Loucy (cell line): ENCODE measurements at regions not wholly inside any gene's neighbourhood (a gene's known extent, or its start where the extent isn't known, plus 50 kb on each side); places are given as distances from the start of the nearest gene placed in this dataset.

ENCODE experiments used
- H2AFZ ChIP-seq: fragments of 200-600 bp; sonication (generic); 2 replicates; pipeline ENCODE4 v1.6.0; 2016; ENCODE audit warnings: antibody characterized with exemption, mild to moderate bottlenecking, low read length, moderate library complexity
- H3F3A ChIP-seq: fragments of 200-600 bp; 2 replicates; pipeline ENCODE4 v1.6.0; 2016; ENCODE audit warnings: antibody characterized with exemption, low read depth, mild to moderate bottlenecking
- H3K27me3 ChIP-seq: fragments of 200-600 bp; sonication (generic); 2 replicates; pipeline ENCODE4 v1.6.1; 2014; ENCODE audit warnings: low read length, mild to moderate bottlenecking; ENCODE audit not compliant: insufficient read depth, poor library complexity, severe bottlenecking
- H3K36me3 ChIP-seq: fragments of 200-600 bp; sonication (generic); 2 replicates; pipeline ENCODE4 v1.6.1; 2016; ENCODE audit warnings: low read length; ENCODE audit not compliant: insufficient read depth
- H3K4me1 ChIP-seq: fragments of 200-600 bp; sonication (generic); 2 replicates; pipeline ENCODE4 v1.5.1; 2014; ENCODE audit warnings: low read length, mild to moderate bottlenecking; ENCODE audit not compliant: insufficient read depth, poor library complexity, severe bottlenecking
- H3K4me2 ChIP-seq: fragments of 200-600 bp; sonication (generic); 2 replicates; pipeline ENCODE4 v1.6.0; 2014; ENCODE audit warnings: antibody characterized with exemption, low read length, low read depth, mild to moderate bottlenecking; ENCODE audit not compliant: poor library complexity, severe bottlenecking
- H3K4me3 ChIP-seq: fragments of 200-600 bp; sonication (generic); 2 replicates; pipeline ENCODE4 v1.5.1; 2014; ENCODE audit warnings: low read length, mild to moderate bottlenecking, mixed read lengths; ENCODE audit not compliant: poor library complexity, severe bottlenecking
- H3K79me2 ChIP-seq: fragments of 200-600 bp; sonication (generic); 2 replicates; pipeline ENCODE4 v1.6.1; 2014; ENCODE audit warnings: low read length; ENCODE audit not compliant: insufficient read depth
- H3K9ac ChIP-seq: fragments of 200-600 bp; sonication (generic); 2 replicates; pipeline ENCODE4 v1.6.0; 2014; ENCODE audit warnings: mild to moderate bottlenecking, low read depth, low read length, moderate library complexity; ENCODE audit not compliant: poor library complexity, severe bottlenecking
- H3K9me2 ChIP-seq: fragments of 200-600 bp; sonication (generic); replicated peaks from 2 replicates; pipeline ENCODE4 v1.6.1; 2016; ENCODE audit warnings: low read depth, low read length, mixed read lengths
- H3K9me3 ChIP-seq: fragments of 200-600 bp; sonication (generic); 2 replicates; pipeline ENCODE4 v1.6.1; 2014; ENCODE audit warnings: mild to moderate bottlenecking, antibody characterized with exemption, low read length, low read depth; ENCODE audit not compliant: insufficient read depth
- H4K20me1 ChIP-seq: fragments of 200-600 bp; sonication (generic); 2 replicates; pipeline ENCODE4 v1.6.0; 2014; ENCODE audit warnings: antibody characterized with exemption, low read length, mild to moderate bottlenecking; ENCODE audit not compliant: insufficient read depth, poor library complexity, severe bottlenecking
- EZH2phosphoT487 ChIP-seq: fragments of 200-600 bp; IDR thresholded peaks from 2 replicates; pipeline ENCODE4 v1.6.1; 2018; ENCODE audit warnings: antibody characterized with exemption, mild to moderate bottlenecking, moderate library complexity, borderline replicate concordance
- TF ChIP-seq, protein P1 (sequence below): fragments of 200-600 bp; sonication (generic); conservative IDR thresholded peaks from 2 replicates; pipeline ENCODE4 v1.5.1; 2014; ENCODE audit warnings: mild to moderate bottlenecking, antibody characterized with exemption, low read length

DNA sequence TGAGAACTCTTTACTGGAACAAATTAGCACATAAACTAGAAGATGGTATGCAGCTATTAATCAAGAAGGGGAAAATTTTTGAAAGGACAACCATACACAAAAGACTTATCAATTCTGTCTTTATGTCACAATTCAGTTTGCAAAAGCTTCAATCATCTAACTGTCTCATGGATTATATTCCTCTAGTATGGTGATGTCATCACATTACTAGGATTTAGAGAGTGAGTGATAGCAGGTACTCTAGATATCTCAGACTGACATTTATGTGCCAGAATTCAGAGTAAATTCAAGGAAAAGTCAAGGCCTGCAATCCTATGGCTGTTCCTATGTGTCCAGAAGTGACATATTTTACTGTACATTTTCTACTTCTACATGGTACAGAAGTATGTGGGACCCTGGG is 318.9 kb upstream of the GRAMD2B start:
- Histone ChIP-seq H3K9me3 (no peaks in the 10 kb centered on the region), H3F3A (no peaks in the 10 kb centered on the region), H2AFZ (no peak overlapping the region), H4K20me1 (no peaks in the 10 kb centered on the region), H3K9ac (no peak overlapping the region), H3K27me3 (no peaks in the 10 kb centered on the region), H3K4me2 (no peak overlapping the region), H3K4me3 (no peak overlapping the region), H3K79me2 (no peaks in the 10 kb centered on the region), H3K4me1 (peaks cover 9% of the 10 kb centered on the region), H3K9me2 (no peaks in the 10 kb centered on the region), H3K36me3 (no peaks in the 10 kb centered on the region)
- no peak for TF ChIP-seq EZH2phosphoT487
- TF ChIP-seq, protein P1, sequence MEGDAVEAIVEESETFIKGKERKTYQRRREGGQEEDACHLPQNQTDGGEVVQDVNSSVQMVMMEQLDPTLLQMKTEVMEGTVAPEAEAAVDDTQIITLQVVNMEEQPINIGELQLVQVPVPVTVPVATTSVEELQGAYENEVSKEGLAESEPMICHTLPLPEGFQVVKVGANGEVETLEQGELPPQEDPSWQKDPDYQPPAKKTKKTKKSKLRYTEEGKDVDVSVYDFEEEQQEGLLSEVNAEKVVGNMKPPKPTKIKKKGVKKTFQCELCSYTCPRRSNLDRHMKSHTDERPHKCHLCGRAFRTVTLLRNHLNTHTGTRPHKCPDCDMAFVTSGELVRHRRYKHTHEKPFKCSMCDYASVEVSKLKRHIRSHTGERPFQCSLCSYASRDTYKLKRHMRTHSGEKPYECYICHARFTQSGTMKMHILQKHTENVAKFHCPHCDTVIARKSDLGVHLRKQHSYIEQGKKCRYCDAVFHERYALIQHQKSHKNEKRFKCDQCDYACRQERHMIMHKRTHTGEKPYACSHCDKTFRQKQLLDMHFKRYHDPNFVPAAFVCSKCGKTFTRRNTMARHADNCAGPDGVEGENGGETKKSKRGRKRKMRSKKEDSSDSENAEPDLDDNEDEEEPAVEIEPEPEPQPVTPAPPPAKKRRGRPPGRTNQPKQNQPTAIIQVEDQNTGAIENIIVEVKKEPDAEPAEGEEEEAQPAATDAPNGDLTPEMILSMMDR, result no peak

DNA sequence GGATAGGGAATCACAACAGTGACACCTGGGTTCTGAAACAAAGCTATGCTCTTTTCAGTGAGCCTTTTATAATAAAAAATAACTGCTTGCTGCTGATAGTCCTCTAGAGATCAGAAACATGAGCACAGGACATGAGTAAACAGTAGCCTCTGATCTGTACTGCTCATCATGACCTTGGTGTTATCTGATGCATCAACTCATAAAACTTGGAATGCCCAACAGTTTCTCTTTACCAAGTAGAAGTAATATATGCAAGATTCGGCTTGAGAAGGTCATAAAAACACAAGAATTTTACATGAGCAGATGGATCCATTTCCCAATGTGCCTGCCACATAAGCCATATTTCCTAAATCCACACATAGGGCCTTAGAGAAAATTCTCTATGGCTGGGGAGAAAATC is 318.3 kb upstream of the GRAMD2B start:
- TF ChIP-seq EZH2phosphoT487, result no peak
- no peak overlapping the region for H3K4me3 ChIP-seq

DNA sequence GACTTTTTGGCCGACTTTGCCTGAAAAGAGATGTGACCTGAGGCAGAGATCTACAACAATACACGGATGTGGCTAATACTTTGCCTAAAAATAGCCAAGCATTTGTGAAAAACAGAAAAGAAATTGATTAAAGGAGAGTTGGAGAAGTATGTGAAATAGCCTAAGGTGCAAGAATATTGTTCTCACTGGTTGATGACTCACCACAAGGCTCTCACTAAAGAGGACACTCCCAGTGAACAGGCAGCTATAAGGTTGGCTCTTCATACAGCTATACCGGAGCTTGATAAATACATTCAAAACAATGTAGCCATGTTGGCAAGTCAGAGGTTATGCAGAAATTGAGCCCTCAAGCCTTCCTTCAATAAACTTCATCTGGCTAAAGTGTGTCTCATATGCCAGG is 317.2 kb upstream of the GRAMD2B start:
- H3K9ac ChIP-seq, result no peak overlapping the region
- TF ChIP-seq EZH2phosphoT487, result no peak
- TF ChIP-seq, protein P1, result no peak
- peaks cover 9% of the 10 kb centered on the region for H3K4me1 ChIP-seq
- no peak overlapping the region for H3K4me2 ChIP-seq
- H3K79me2 ChIP-seq, result no peaks in the 10 kb centered on the region
- H3F3A ChIP-seq, result no peaks in the 10 kb centered on the region
- no peak overlapping the region for H3K4me3 ChIP-seq
- no peaks in the 10 kb centered on the region for H3K36me3 ChIP-seq
- H3K9me3 ChIP-seq, result no peaks in the 10 kb centered on the region
- no peaks in the 10 kb centered on the region for H4K20me1 ChIP-seq
- H2AFZ ChIP-seq, result no peak overlapping the region
- H3K27me3 ChIP-seq, result no peaks in the 10 kb centered on the region
- no peaks in the 10 kb centered on the region for H3K9me2 ChIP-seq

More for the DNA sequence above, 318.3 kb upstream of the GRAMD2B start:
- Histone ChIP-seq H3F3A (no peaks in the 10 kb centered on the region), H3K79me2 (no peaks in the 10 kb centered on the region), H3K9ac (no peak overlapping the region), H3K4me2 (no peak overlapping the region), H3K36me3 (no peaks in the 10 kb centered on the region), H3K9me2 (no peaks in the 10 kb centered on the region), H2AFZ (no peak overlapping the region), H3K9me3 (no peaks in the 10 kb centered on the region), H3K27me3 (no peaks in the 10 kb centered on the region), H3K4me1 (peaks cover 9% of the 10 kb centered on the region), H4K20me1 (no peaks in the 10 kb centered on the region)

DNA sequence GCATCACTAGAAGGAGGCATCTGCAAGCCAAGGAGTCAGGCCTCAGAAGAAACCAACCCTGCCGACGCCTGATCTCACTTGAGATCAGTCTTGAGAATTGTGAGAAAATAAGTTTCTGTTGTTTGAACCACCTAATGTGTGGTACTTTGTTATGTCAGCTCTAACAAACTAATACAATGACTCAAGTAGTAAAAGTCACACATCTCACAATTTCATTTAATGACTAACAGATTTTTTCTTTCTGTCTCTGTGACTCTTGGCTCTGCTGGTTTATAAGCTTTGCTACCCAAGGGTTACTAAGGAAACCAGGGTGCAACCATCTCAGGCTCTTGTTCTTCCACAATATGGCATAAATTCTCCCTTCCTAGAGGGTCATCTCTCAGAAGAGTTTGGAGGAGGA is 315.8 kb upstream of the GRAMD2B start:
- Histone ChIP-seq H3K4me2 (no peak overlapping the region), H2AFZ (no peak overlapping the region), H3K9me3 (no peaks in the 10 kb centered on the region), H3K79me2 (no peaks in the 10 kb centered on the region), H3K4me3 (no peak overlapping the region), H3K27me3 (no peaks in the 10 kb centered on the region), H3K9me2 (no peaks in the 10 kb centered on the region), H4K20me1 (no peaks in the 10 kb centered on the region), H3F3A (no peaks in the 10 kb centered on the region), H3K36me3 (no peaks in the 10 kb centered on the region), H3K9ac (no peak overlapping the region), H3K4me1 (peaks cover 9% of the 10 kb centered on the region)
- TF ChIP-seq, protein P1, result no peak
- TF ChIP-seq EZH2phosphoT487, result no peak
